BLaER1 treated with 17β-estradiol and CSF1 and Interleukin-3, amounts not matched to agents 10 nM and 100 nM (cell line): ENCODE measurements at regions not wholly inside any gene's neighbourhood (a gene's known extent, or its start where the extent isn't known, plus 50 kb on each side); places are given as distances from the start of the nearest gene placed in this dataset.

Experiments
- H3K27ac ChIP-seq, 11 experiments: shearing (Covaris generic); formaldehyde crosslinking; 2 replicates each; pipeline ENCODE4 v1.8.1; 2022
- H3K27me3 ChIP-seq, 11 experiments: shearing (Covaris generic); formaldehyde crosslinking; 2 replicates each; pipeline ENCODE4 v1.8.1; 2022
- H3K36me3 ChIP-seq, 11 experiments: shearing (Covaris generic); formaldehyde crosslinking; 2 replicates each; pipeline ENCODE4 v1.8.1; 2022
- H3K4me1 ChIP-seq, 10 experiments: shearing (Covaris generic); formaldehyde crosslinking; 2 replicates each; pipeline ENCODE4 v1.8.1; 2022
- H3K4me2 ChIP-seq, 11 experiments: shearing (Covaris generic); formaldehyde crosslinking; 2 replicates each; pipeline ENCODE4 v1.8.1; 2022
- H3K4me3 ChIP-seq, 10 experiments: shearing (Covaris generic); formaldehyde crosslinking; 2 replicates each; pipeline ENCODE4 v1.8.1; 2022
- H3K9ac ChIP-seq, 11 experiments: shearing (Covaris generic); formaldehyde crosslinking; 2 replicates each; pipeline ENCODE4 v1.8.1; 2022
- H3K9me3 ChIP-seq, 11 experiments: shearing (Covaris generic); formaldehyde crosslinking; replicated peaks in 1 of 11; 2 replicates each; pipeline ENCODE4 v1.8.1; 2022
- H4K20me1 ChIP-seq, 11 experiments: shearing (Covaris generic); formaldehyde crosslinking; 2 replicates each; pipeline ENCODE4 v1.8.1; 2022
- Cebpa-rat ChIP-seq, 11 experiments: shearing (Covaris generic); IDR thresholded peaks; 2 replicates each; pipeline ENCODE4 v1.8.1; 2022

GRCh38 chr15:70362886-70363285 is 265.2 kb upstream of the TLE3 start:
- no peak for TF ChIP-seq Cebpa-rat (IDR thresholded peaks at IDR 0.05)
- no peak overlapping the region for H3K4me2 ChIP-seq
- H3K9ac ChIP-seq: no peak overlapping the region
- H3K27me3 ChIP-seq: no peaks in the 10 kb centered on the region
- peaks cover 6 to 11% (median 8%) of the 10 kb centered on the region in 11 experiments; a peak in 15 of 22 replicates for H3K9me3 ChIP-seq
- no peak overlapping the region for H3K27ac ChIP-seq
- H3K4me1 ChIP-seq: peaks cover 0 to 17% (median 12%) of the 10 kb centered on the region in 10 experiments; a peak in 14 of 20 replicates
- no peaks in the 10 kb centered on the region for H3K36me3 ChIP-seq
- no peak overlapping the region for H3K4me3 ChIP-seq
- H4K20me1 ChIP-seq: no peaks in the 10 kb centered on the region

GRCh38 chr15:70362350-70362749 is 264.6 kb upstream of the TLE3 start:
- Histone ChIP-seq H3K36me3 (no peaks in the 10 kb centered on the region), H3K9me3 (peaks cover 6 to 11% (median 8%) of the 10 kb centered on the region in 11 experiments; a peak in 15 of 22 replicates), H3K4me2 (no peak overlapping the region), H3K9ac (no peak overlapping the region), H4K20me1 (no peaks in the 10 kb centered on the region), H3K27me3 (no peaks in the 10 kb centered on the region), H3K4me1 (peaks cover 0 to 17% (median 12%) of the 10 kb centered on the region in 10 experiments; a peak in 14 of 20 replicates), H3K4me3 (no peak overlapping the region), H3K27ac (no peak overlapping the region)
- TF ChIP-seq Cebpa-rat (IDR thresholded peaks at IDR 0.05): no peak

- Histone ChIP-seq H3K9me3 (peaks cover 6 to 11% (median 8%) of the 10 kb centered on the region in 11 experiments; a peak in 15 of 22 replicates), H3K36me3 (no peaks in the 10 kb centered on the region), H3K4me2 (no peak overlapping the region), H3K4me3 (no peak overlapping the region), H3K9ac (no peak overlapping the region), H4K20me1 (no peaks in the 10 kb centered on the region), H3K27me3 (no peaks in the 10 kb centered on the region), H3K4me1 (peaks cover 0 to 17% (median 12%) of the 10 kb centered on the region in 10 experiments; a peak in 14 of 20 replicates), H3K27ac (no peak overlapping the region)
- no peak for TF ChIP-seq Cebpa-rat (IDR thresholded peaks at IDR 0.05)
Observed at GRCh38 chr15:70361891-70362290, 264.2 kb upstream of the TLE3 start.

- Histone ChIP-seq H3K4me3 (no peak overlapping the region), H3K9me3 (peaks cover 4 to 8% (median 7%) of the 10 kb centered on the region in 11 experiments; a peak in 15 of 22 replicates), H3K4me2 (peak overlapping the region in 8 of 11 experiments; percentile 61 to 78 (median 68); a peak in 10 of 22 replicates), H3K4me1 (peaks cover 0 to 17% (median 12%) of the 10 kb centered on the region in 10 experiments; a peak in 14 of 20 replicates), H4K20me1 (no peaks in the 10 kb centered on the region), H3K36me3 (no peaks in the 10 kb centered on the region), H3K27me3 (no peaks in the 10 kb centered on the region), H3K9ac (no peak overlapping the region), H3K27ac (no peak overlapping the region)
- no peak for TF ChIP-seq Cebpa-rat (IDR thresholded peaks at IDR 0.05)
Observed at GRCh38 chr15:70361106-70361505, 263.4 kb upstream of the TLE3 start.

GRCh38 chr15:70358871-70359647 is 261.3 kb upstream of the TLE3 start:
- Histone ChIP-seq H3K36me3 (no peaks in the 10 kb centered on the region), H3K4me2 (peak overlapping the region in 2 of 11 experiments; percentile 15 to 26; a peak in 1 of 22 replicates), H3K27ac (no peak overlapping the region), H4K20me1 (no peaks in the 10 kb centered on the region; a peak in 1 of 22 replicates), H3K9ac (no peak overlapping the region), H3K4me3 (no peak overlapping the region), H3K27me3 (no peaks in the 10 kb centered on the region), H3K9me3 (no peaks in the 10 kb centered on the region), H3K4me1 (peaks cover 0 to 24% (median 12%) of the 10 kb centered on the region in 10 experiments; a peak in 15 of 20 replicates)
- TF ChIP-seq Cebpa-rat (IDR thresholded peaks at IDR 0.05): no peak

GRCh38 chr15:70358011-70358819 is 260.5 kb upstream of the TLE3 start:
- Histone ChIP-seq H3K9ac (no peak overlapping the region), H3K4me1 (peaks cover 0 to 24% (median 12%) of the 10 kb centered on the region in 10 experiments; a peak in 15 of 20 replicates), H4K20me1 (no peaks in the 10 kb centered on the region; a peak in 1 of 22 replicates), H3K27ac (no peak overlapping the region), H3K36me3 (no peaks in the 10 kb centered on the region), H3K9me3 (no peaks in the 10 kb centered on the region), H3K4me3 (no peak overlapping the region), H3K4me2 (no peak overlapping the region), H3K27me3 (no peaks in the 10 kb centered on the region)
- no peak for TF ChIP-seq Cebpa-rat (IDR thresholded peaks at IDR 0.05)

GRCh38 chr15:70357453-70357852 is 259.7 kb upstream of the TLE3 start:
- Histone ChIP-seq H3K36me3 (no peaks in the 10 kb centered on the region), H3K27me3 (no peaks in the 10 kb centered on the region), H3K9me3 (no peaks in the 10 kb centered on the region), H3K4me3 (no peak overlapping the region), H3K4me2 (no peak overlapping the region), H3K4me1 (peaks cover 0 to 24% (median 12%) of the 10 kb centered on the region in 10 experiments; a peak in 15 of 20 replicates), H3K9ac (no peak overlapping the region), H3K27ac (no peak overlapping the region), H4K20me1 (no peaks in the 10 kb centered on the region; a peak in 1 of 22 replicates)
- TF ChIP-seq Cebpa-rat (IDR thresholded peaks at IDR 0.05): no peak

- no peak overlapping the region for H3K4me2 ChIP-seq
- no peak for TF ChIP-seq Cebpa-rat (IDR thresholded peaks at IDR 0.05)
- H3K36me3 ChIP-seq: no peaks in the 10 kb centered on the region
- no peak overlapping the region for H3K4me3 ChIP-seq
- peaks cover 0 to 24% (median 12%) of the 10 kb centered on the region in 10 experiments; a peak in 15 of 20 replicates for H3K4me1 ChIP-seq
- no peaks in the 10 kb centered on the region for H3K27me3 ChIP-seq
- H3K9me3 ChIP-seq: no peaks in the 10 kb centered on the region
- H3K9ac ChIP-seq: no peak overlapping the region
- H3K27ac ChIP-seq: no peak overlapping the region
- no peaks in the 10 kb centered on the region; a peak in 1 of 22 replicates for H4K20me1 ChIP-seq
Observed at GRCh38 chr15:70356919-70357318, 259.2 kb upstream of the TLE3 start.
